ENCODE measurements at regions not wholly inside any gene's neighbourhood (a gene's known extent, or its start where the extent isn't known, plus 50 kb on each side); places are given as distances from the start of the nearest gene placed in this dataset.

DNA sequence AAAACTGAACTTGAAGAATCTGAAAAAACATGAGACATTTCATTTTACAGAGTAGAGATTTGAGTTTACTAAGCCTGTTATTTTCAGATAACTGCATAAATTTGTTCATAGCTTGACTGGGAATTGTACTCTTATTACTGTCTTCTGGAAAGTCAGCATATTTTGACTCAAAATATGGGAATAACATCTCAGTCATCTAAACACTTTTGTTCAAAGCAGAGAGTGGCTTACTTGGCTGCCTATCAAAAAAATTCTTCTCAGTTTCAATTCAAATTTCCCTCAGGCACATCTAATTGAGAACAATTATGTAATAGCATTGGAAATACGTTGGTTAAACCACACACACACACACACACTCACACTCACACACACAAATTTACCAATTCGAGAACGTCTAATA, 384.6 kb downstream of the ARL4A start:
- Histone ChIP-seq H3K4me3 (ENCODE audit: low read depth, low read length, poor library complexity, severe bottlenecking) (no peak overlapping the region), H3K4me1 (ENCODE audit: insufficient read depth, low read length, poor library complexity, severe bottlenecking) (no peaks in the 10 kb centered on the region), H3K9me3 (ENCODE audit: low read depth, low read length, poor library complexity, severe bottlenecking) (no peaks in the 10 kb centered on the region), H3K36me3 (ENCODE audit: insufficient read depth, low read length, poor library complexity, severe bottlenecking) (no peaks in the 10 kb centered on the region), H3K27me3 (replicated peaks; ENCODE audit: insufficient read depth, low read depth, low read length, poor library complexity) (peaks cover 12% of the 10 kb centered on the region), H3K27ac (ENCODE audit: low read depth, low read length, poor library complexity, severe bottlenecking) (no peak overlapping the region)
- no peak for TF ChIP-seq EZH2 (IDR thresholded peaks at IDR 0.05; ENCODE audit: borderline replicate concordance, low read depth, low read length, poor library complexity, severe bottlenecking)
- TF ChIP-seq, protein P1, sequence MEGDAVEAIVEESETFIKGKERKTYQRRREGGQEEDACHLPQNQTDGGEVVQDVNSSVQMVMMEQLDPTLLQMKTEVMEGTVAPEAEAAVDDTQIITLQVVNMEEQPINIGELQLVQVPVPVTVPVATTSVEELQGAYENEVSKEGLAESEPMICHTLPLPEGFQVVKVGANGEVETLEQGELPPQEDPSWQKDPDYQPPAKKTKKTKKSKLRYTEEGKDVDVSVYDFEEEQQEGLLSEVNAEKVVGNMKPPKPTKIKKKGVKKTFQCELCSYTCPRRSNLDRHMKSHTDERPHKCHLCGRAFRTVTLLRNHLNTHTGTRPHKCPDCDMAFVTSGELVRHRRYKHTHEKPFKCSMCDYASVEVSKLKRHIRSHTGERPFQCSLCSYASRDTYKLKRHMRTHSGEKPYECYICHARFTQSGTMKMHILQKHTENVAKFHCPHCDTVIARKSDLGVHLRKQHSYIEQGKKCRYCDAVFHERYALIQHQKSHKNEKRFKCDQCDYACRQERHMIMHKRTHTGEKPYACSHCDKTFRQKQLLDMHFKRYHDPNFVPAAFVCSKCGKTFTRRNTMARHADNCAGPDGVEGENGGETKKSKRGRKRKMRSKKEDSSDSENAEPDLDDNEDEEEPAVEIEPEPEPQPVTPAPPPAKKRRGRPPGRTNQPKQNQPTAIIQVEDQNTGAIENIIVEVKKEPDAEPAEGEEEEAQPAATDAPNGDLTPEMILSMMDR (conservative IDR thresholded peaks at IDR 0.05; ENCODE audit: low read depth, low read length): no peak
- DNase-seq (ENCODE audit: low spot score): no peak
- intact Hi-C loops (cut with micrococcal nuclease; ENCODE audit: unreplicated experiment): no loop called here
- ChIA-PET POLR2A (ENCODE audit: low non-redundant PET) (no interaction called here), CTCF (no interaction called here)
- BruUV-seq (replicated peaks): no TSS peak

DNA sequence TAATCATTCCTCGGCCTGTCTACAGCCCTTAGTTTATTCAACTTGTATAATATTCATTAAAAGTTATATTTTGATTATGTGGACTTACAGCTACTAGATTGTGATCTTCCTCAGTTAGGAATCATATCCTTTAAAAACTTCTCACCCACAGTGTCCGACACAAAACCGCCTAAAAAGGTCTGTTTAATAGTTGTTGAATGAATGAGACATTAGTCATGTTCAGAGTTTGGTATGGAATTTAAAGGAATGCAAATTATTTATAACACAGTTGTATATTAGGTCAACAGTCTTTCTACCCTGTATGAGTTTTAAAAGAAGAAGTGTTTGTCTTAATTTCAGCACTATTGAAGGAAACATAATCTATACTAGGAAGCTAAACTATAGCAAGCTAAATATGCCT, 390.0 kb downstream of the ARL4A start:
- TF ChIP-seq, protein P1 (conservative IDR thresholded peaks at IDR 0.05; ENCODE audit: low read depth, low read length): no peak
- no peak for TF ChIP-seq EZH2 (IDR thresholded peaks at IDR 0.05; ENCODE audit: borderline replicate concordance, low read depth, low read length, poor library complexity, severe bottlenecking)
- Histone ChIP-seq H3K9me3 (ENCODE audit: low read depth, low read length, poor library complexity, severe bottlenecking) (no peaks in the 10 kb centered on the region), H3K36me3 (ENCODE audit: insufficient read depth, low read length, poor library complexity, severe bottlenecking) (no peaks in the 10 kb centered on the region), H3K27ac (ENCODE audit: low read depth, low read length, poor library complexity, severe bottlenecking) (no peak overlapping the region), H3K4me3 (ENCODE audit: low read depth, low read length, poor library complexity, severe bottlenecking) (no peak overlapping the region), H3K27me3 (replicated peaks; ENCODE audit: insufficient read depth, low read depth, low read length, poor library complexity) (peaks cover 15% of the 10 kb centered on the region), H3K4me1 (ENCODE audit: insufficient read depth, low read length, poor library complexity, severe bottlenecking) (no peaks in the 10 kb centered on the region)
- ChIA-PET CTCF (no interaction called here), POLR2A (ENCODE audit: low non-redundant PET) (no interaction called here)
- intact Hi-C loops (cut with micrococcal nuclease; ENCODE audit: unreplicated experiment): no loop called here
- DNase-seq (ENCODE audit: low spot score): no peak
- no TSS peak for BruUV-seq (replicated peaks)

DNA sequence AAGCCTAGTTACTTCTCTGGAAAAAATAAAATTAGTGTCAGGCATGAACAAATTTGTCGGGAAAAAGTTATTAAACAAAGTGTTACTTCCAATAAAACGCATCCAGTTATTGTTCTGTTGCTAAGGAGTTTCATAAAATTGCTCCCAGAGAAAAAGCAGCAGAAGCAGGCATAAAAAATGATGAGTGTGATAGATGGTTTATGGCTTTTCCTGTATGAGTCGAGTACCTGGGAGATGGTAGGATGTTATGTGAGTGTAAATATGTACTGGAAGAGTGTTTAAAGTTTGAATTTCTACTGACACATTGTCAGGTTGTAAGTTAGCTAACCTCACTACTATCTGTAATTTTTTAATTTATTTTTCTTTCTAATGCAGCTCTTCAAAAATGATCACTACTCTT, 390.7 kb downstream of the ARL4A start:
- intact Hi-C loops (cut with micrococcal nuclease; ENCODE audit: unreplicated experiment): no loop called here
- H3K4me1 ChIP-seq (ENCODE audit: insufficient read depth, low read length, poor library complexity, severe bottlenecking): no peaks in the 10 kb centered on the region
- H3K9me3 ChIP-seq (ENCODE audit: low read depth, low read length, poor library complexity, severe bottlenecking): no peaks in the 10 kb centered on the region
- BruUV-seq (replicated peaks): no TSS peak
- H3K4me3 ChIP-seq (ENCODE audit: low read depth, low read length, poor library complexity, severe bottlenecking): no peak overlapping the region
- ChIA-PET CTCF (no interaction called here), POLR2A (ENCODE audit: low non-redundant PET) (no interaction called here)
- TF ChIP-seq EZH2 (IDR thresholded peaks at IDR 0.05; ENCODE audit: borderline replicate concordance, low read depth, low read length, poor library complexity, severe bottlenecking): no peak
- TF ChIP-seq, protein P1 (conservative IDR thresholded peaks at IDR 0.05; ENCODE audit: low read depth, low read length): no peak
- peaks cover 15% of the 10 kb centered on the region for H3K27me3 ChIP-seq (replicated peaks; ENCODE audit: insufficient read depth, low read depth, low read length, poor library complexity)
- H3K27ac ChIP-seq (ENCODE audit: low read depth, low read length, poor library complexity, severe bottlenecking): no peak overlapping the region
- no peak for DNase-seq (ENCODE audit: low spot score)
- no peaks in the 10 kb centered on the region for H3K36me3 ChIP-seq (ENCODE audit: insufficient read depth, low read length, poor library complexity, severe bottlenecking)
